ENCODE measurements at regions not wholly inside any gene's neighbourhood (a gene's known extent, or its start where the extent isn't known, plus 50 kb on each side); places are given as distances from the start of the nearest gene placed in this dataset.
"Not testable (repeated sequence)": the region's sequence is repeated elsewhere in the genome, so short reads cannot be mapped to it uniquely, and the experiment has no call there.

GRCh38 chr10:45056806-45057205 lies 56.1 kb downstream of the ZNF22 start:
- ATAC-seq, result not testable (repeated sequence)

- ATAC-seq, result peak; percentile 47
Observed at GRCh38 chr10:45058580-45058979, 57.9 kb downstream of the ZNF22 start.

DNA sequence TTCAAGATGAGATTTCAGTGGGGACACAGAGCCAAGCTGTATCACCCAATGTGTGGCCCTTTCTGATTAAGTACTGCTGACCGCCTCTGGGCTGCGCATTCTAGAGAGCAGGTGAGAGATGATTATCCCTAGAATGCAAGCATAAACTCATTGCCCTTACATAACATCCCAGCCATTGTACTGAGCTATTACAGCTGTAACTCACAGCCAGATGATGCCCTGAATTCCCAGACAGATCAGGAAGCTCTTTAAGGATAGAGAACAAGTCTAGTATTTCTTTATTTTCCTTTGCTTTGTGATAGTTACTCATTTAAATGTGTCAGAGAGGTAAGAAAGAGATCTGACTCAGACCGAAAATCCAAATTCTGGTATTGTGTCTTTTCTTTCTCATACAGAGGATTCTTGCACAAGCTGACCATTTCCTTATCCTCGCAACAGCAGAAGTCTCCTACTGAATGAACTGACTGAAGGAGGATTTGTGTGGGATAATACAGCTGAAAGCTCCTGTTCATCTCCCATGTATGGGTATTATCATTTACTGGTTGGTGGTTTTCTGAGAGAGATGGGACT lies 58.4 kb downstream of the ZNF22 start:
- ATAC-seq, result peak; percentile 59

GRCh38 chr10:45059632-45060031 lies 58.9 kb downstream of the ZNF22 start:
- ATAC-seq, result no peak

- peak; percentile 89 for ATAC-seq
Observed at GRCh38 chr10:45061982-45062381, 61.3 kb downstream of the ZNF22 start.

DNA sequence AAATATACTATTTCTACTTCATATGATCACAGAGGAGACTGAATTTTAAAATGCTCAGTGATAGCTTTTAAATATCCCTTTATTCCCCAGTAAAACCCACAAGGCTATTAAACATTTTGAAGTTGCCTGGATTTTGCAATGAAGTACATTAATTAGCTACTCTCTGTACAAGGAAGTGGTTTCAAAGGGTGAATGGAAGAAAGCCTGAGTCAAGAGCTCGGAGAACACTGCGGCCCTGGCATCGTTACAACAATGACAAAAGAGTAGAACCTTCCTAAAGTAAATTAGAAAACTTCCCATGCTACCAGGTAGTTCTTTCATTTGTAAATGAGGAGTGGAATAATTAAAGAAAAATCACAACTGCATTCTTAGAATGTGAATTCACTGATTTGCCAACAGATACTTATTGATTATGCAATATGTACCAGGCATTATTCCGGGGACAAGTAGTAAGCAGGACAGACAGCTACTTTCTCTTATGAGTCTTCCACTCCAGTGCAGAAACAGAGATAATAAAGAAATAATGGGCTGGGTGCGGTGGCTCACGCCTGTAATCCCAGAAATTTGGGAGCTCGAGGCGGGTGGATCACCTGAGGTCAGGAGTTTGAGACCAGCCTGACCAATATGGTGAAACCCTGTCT lies 63.0 kb downstream of the ZNF22 start:
- peak; percentile 66 for ATAC-seq

DNA sequence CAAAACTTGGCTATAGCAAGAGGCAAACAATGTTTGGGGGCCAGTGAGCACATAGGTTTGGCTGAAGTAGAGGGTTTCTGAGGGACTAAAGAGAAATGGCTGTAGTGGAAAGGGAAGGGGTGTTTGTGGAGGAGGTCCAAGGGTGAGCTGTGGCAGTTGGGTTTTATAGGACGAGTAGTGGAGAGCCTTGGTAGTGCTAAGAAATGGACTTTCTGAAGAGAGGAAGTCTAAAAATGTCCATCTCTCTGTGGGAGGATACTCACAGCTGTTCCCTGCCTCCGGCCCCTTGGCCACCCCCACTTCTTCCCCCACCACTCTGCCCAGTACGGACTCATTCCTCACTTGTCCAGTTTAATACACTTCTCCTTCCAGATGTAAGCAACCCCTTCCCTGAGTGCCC lies 64.3 kb downstream of the ZNF22 start:
- ATAC-seq, result no peak

DNA sequence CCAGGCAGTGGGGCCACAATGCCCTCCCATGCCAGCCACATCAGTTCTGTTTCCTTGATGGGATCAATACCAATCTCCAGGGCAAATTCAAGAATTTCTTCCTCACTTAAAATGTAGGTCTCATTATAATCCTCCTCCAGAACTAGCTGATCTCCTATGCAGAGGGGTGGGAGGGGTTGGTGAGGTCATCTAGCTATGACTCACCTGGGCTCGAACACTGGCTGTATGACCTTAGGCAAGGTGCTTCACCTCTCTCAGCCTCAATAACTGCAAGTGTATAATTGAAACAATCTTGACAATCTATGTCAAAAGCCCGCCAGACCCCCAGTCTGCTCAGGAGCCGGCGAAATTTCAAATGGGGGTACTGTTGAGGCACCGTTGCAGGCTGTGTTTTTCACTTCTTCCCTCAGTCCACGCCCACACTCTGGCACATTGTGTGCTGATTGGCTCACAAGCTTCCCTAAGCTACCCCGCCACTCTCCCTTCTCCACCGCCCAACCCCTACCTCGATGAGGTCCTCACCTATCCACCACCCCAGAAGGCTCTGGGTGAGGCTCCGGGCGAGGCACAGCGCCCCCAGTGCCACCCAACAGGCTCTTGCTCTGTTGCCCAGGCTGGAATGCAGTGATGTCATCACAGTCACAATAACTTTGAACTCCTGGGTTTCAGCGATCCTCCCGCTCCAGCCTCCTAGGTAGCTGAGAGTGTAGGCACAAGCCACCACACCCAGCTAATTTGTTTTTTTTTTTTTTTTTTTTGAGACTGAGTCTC lies 70.5 kb downstream of the ZNF22 start:
- ATAC-seq, result peak; percentile 86

- ATAC-seq, result no peak
Observed at GRCh38 chr10:45075216-45075615, 74.5 kb downstream of the ZNF22 start.

- no peak for ATAC-seq
Observed at GRCh38 chr10:45075826-45076380, 75.2 kb downstream of the ZNF22 start.

DNA sequence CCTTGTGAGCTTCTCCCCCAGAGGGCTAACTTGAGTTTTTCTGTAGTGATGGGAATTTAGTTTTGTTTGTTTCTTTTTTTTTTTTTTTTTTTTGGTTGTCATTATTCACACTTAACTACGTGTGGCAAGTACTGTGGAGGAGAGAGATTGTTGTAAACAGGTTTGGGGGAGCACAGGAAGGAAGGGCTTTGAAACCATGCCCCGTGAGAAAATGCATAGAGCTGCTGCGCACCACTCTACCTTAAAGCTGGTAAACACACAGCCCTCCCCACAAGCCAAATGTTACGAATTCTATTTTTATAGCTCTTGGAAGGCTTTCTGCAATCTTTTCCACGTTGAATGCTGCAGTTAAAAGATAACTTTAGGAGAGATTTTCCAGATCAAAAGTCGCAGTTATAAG lies 76.2 kb downstream of the ZNF22 start:
- ATAC-seq, result no peak

- no peak for ATAC-seq
Observed at GRCh38 chr10:45080331-45080730, 79.6 kb downstream of the ZNF22 start.

DNA sequence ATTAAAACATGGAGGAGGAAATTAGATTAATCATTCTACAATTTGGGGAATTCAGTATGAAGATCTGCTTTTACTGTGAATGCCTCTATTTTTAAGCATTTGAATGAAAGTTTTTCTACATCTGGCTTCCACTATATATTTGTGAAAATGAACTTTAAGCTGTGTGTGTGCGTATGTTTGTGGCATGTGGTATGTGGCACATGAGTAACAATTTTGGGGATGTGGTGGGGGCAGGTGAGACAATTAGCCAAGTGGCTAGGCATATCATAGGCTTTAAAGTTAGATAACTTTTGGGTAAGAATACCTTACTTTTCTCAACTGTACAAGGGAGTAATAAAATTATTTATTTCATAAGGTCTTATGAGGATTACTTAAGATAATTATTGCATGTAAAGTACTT lies 81.5 kb downstream of the ZNF22 start:
- ATAC-seq, result no peak

GRCh38 chr10:45091968-45092367 lies 91.2 kb downstream of the ZNF22 start:
- ATAC-seq, result no peak

DNA sequence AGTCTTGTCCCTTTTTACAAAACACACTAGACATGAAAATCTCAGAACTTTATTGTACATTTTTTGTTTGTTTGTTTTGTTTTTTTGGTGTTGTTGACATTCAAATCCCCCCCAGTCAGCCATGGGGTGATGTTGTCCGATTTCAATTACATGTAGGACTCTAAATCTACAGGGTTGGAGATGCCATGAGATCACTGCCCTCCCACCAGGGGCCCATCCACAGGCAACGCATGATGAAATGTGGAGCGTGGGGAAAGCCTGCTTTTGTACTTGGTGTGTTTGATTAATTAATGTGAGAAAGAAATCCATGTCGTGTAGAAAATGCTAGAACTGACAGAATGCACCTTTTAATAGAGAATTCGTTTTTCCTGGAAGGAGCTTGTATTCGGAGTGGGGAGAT lies 93.2 kb downstream of the ZNF22 start:
- no peak for ATAC-seq

GRCh38 chr10:45095286-45095685 lies 94.6 kb downstream of the ZNF22 start:
- no peak for ATAC-seq

GRCh38 chr10:45096001-45096400 lies 95.3 kb downstream of the ZNF22 start:
- ATAC-seq, result no peak

DNA sequence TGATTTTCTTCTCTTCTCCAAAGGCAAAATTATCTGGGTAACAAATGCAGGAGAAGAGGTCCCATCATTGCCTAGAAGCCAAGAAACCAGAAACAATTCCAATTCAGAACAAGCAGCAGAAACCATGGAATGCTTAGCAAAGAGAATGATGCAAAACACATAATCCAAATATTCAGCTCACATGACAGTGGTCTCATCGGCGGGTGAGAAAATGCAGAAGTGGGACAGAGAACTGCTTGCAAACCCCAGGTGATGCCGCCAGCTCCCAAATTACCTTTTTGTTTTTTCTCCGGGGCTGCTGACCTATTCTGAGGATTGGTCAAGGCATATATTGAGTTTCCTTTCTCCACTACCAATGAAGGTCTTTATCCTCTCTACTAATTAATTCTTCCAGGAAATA lies 99.7 kb downstream of the ZNF22 start:
- ATAC-seq, result no peak

GRCh38 chr10:45104674-45105073 lies 104.0 kb downstream of the ZNF22 start:
- no peak for ATAC-seq

- ATAC-seq, result not testable (repeated sequence)
Observed at GRCh38 chr10:45105309-45105708, 104.6 kb downstream of the ZNF22 start.

GRCh38 chr10:45106236-45106856 lies 105.6 kb downstream of the ZNF22 start:
- ATAC-seq, result peak; percentile 67

DNA sequence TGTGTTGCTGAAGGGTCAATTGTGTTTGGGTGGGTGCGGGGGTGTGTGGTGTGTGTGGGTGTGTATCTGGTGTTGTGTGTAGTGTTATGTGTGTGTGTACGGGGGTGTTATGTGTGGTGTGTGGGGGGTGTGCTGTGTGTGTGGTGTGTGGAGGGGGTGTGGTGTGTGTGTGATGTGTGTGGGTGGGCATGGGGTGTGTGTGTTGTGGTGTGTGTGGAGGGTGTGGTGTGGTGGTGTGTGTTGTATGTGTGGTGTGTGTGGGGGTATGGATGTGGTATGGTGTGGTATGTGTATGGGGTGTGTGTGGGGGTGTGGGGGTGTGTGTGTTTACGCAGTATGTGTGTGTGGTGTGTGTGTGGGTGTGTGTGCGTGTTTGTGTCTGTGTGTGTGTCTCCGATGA lies 110.8 kb downstream of the ZNF22 start:
- no peak for ATAC-seq

GRCh38 chr10:45117940-45118339 lies 117.2 kb downstream of the ZNF22 start:
- not testable (repeated sequence) for ATAC-seq

Measured in esophagus mucosa (tissue), 1 donor.